ENCODE measurements at regions not wholly inside any gene's neighbourhood (a gene's known extent, or its start where the extent isn't known, plus 50 kb on each side); places are given as distances from the start of the nearest gene placed in this dataset.

- no peak for TF ChIP-seq GATA2 (IDR thresholded peaks at IDR 0.05; ENCODE audit: low read depth, low read length)
- no peak for TF ChIP-seq GATA3 (IDR thresholded peaks at IDR 0.05; ENCODE audit: low read depth, low read length)
Measured at GRCh38 chr2:180669016-180669415, 311.4 kb upstream of the UBE2E3 start.
